ENCODE measurements at regions not wholly inside any gene's neighbourhood (a gene's known extent, or its start where the extent isn't known, plus 50 kb on each side); places are given as distances from the start of the nearest gene placed in this dataset.
"Not testable (repeated sequence)": the region's sequence is repeated elsewhere in the genome, so short reads cannot be mapped to it uniquely, and the experiment has no call there.

- not testable (repeated sequence) for DNase-seq (ENCODE audit: low read depth in 4 of 4, low spot score in 3 of 4)
Measured at GRCh38 chr20:5660756-5661155, 50.0 kb upstream of the GPCPD1 start.
